ENCODE measurements at regions not wholly inside any gene's neighbourhood (a gene's known extent, or its start where the extent isn't known, plus 50 kb on each side); places are given as distances from the start of the nearest gene placed in this dataset.

GRCh38 chr1:87274851-87275250, 53.8 kb upstream of the LMO4 start:
- no peak for DNase-seq (ENCODE audit: low spot score)

DNA sequence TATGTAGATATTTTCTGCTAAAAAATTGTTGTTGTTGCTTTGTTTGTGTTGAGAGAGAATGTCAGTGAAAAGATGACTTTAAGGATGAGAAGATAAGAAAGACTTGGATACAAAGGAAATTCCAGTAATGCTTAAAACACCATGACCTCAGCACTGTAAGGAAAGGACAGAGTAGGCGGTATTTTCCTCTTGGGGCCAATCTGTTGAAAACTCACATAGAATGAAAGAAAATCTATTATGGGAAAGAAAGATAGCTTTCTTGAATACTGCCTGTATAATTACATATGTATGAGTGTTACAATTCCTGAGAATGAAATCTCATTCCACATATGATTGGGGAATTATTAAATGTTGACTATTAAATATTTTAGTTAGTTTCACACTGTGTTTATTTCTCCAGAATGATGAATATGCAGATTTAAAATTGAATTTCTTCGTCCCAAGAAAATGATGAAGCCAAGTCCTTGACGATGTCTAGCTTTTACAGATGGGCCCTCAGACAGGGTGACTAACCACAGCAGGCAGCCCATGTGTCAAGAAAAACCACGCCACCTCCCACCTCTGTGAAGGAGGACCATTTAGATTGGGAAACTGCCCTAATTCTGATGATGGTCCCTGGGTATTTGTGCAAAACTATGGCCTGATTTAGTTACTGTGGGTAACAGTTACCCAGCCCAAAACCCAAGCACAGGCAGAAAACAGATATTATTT, 49.7 kb upstream of the LMO4 start:
- peak; percentile 29 for DNase-seq (ENCODE audit: low spot score)

Measured in AG08395 (cell line).